B cell (primary cell): ENCODE measurements at regions not wholly inside any gene's neighbourhood (a gene's known extent, or its start where the extent isn't known, plus 50 kb on each side); places are given as distances from the start of the nearest gene placed in this dataset.

ENCODE experiments used
- ATAC-seq: fragments of 200-7000 bp; cut with Tn5 transposase; one replicate; pipeline ENCODE4 v1.10.0; 2021; ENCODE audit warnings: low read depth, mild to moderate bottlenecking, moderate number of reproducible peaks, moderate library complexity
- CTCF ChIA-PET: fragments of 350-600 bp; sonication (Branson Sonifier 250); formaldehyde crosslinking; loops from one replicate; lab custom pipeline; 2021; ENCODE audit warnings: antibody characterized with exemption, inconsistent platforms; lab: Charles Lee
- POLR2A ChIA-PET: fragments of 350-600 bp; sonication (Branson Sonifier 250); formaldehyde crosslinking; loops from one replicate; lab custom pipeline; 2021; ENCODE audit warnings: antibody characterized with exemption; lab: Charles Lee
- DNase-seq: peaks from one replicate; pipeline ENCODE4 v3.0.0; 2013
- H2AFZ ChIP-seq: 2 replicates; pipeline ENCODE4 v1.6.1; 2012; ENCODE audit warnings: mild to moderate bottlenecking, low read depth, low read length; ENCODE audit not compliant: insufficient read depth, poor library complexity, severe bottlenecking
- H3K27ac ChIP-seq, 2 donors: 1 replicate in 1 of 2; 2 replicates in 1 of 2; pipeline ENCODE4 v1.5.1; 2012 to 2013; ENCODE audit warnings: low read length in 2 of 2, mild to moderate bottlenecking in 2 of 2, moderate library complexity in 1 of 2
- H3K27me3 ChIP-seq, 4 experiments: fragments of 200-600 bp in 1 of 4; sonication (generic) in 1 of 4; replicated peaks in 1 of 4; 1 replicate in 2 of 4; 2 replicates in 2 of 4; pipeline versions ENCODE4 v1.6.1 to v1.7.0; 2013 to 2016; ENCODE audit warnings: low read length in 3 of 4, mild to moderate bottlenecking in 2 of 4, mixed read lengths in 1 of 4, moderate library complexity in 1 of 4; ENCODE audit not compliant: insufficient read depth in 4 of 4, control insufficient read depth in 3 of 4; ENCODE audit errors: control extremely low read depth in 1 of 4
- H3K36me3 ChIP-seq, 2 experiments: replicated peaks in 1 of 2; 1 replicate in 1 of 2; 2 replicates in 1 of 2; pipeline versions ENCODE4 v1.6.1 to v1.7.1; 2013; ENCODE audit warnings: low read length in 1 of 2; ENCODE audit not compliant: insufficient read depth in 2 of 2, control insufficient read depth in 1 of 2; ENCODE audit errors: control extremely low read depth in 1 of 2, extremely low read depth in 1 of 2
- H3K4me1 ChIP-seq, 2 donors: fragments of 200-600 bp in 1 of 2; sonication (generic) in 1 of 2; 1 replicate in 1 of 2; 2 replicates in 1 of 2; pipeline versions ENCODE4 v1.5.1 to v1.6.1; 2013 to 2017; ENCODE audit warnings: low read length in 2 of 2; ENCODE audit not compliant: control insufficient read depth in 2 of 2, insufficient read depth in 2 of 2
- H3K4me2 ChIP-seq: replicated peaks from 2 replicates; pipeline ENCODE3; 2012; ENCODE audit warnings: mild to moderate bottlenecking, low read depth, low read length; ENCODE audit not compliant: poor library complexity, severe bottlenecking
- H3K4me3 ChIP-seq, 5 experiments: fragments of 200-600 bp in 1 of 5; sonication (generic) in 1 of 5; 1 replicate in 3 of 5; 2 replicates in 2 of 5; pipeline versions ENCODE4 v1.5.1 to v1.7.0; 2011 to 2016; ENCODE audit warnings: low read length in 4 of 5, mild to moderate bottlenecking in 4 of 5, low read depth in 2 of 5, control low read depth in 1 of 5, moderate library complexity in 1 of 5; ENCODE audit not compliant: insufficient read depth in 1 of 5; ENCODE audit errors: control extremely low read depth in 1 of 5, extremely low read depth in 1 of 5
- H3K79me2 ChIP-seq: fragments of 200-600 bp; sonication (generic); one replicate; pipeline ENCODE4 v1.6.0; 2016; ENCODE audit warnings: low read length; ENCODE audit not compliant: control insufficient read depth, insufficient read depth
- H3K9ac ChIP-seq: fragments of 200-600 bp; sonication (generic); 2 replicates; pipeline ENCODE4 v1.6.1; 2017; ENCODE audit warnings: mild to moderate bottlenecking, low read length, moderate library complexity
- H3K9me3 ChIP-seq, 3 donors: one replicate each; pipeline versions ENCODE4 v1.6.1 to v1.7.1; 2013; ENCODE audit warnings: low read length in 2 of 3; ENCODE audit not compliant: control insufficient read depth in 2 of 3, insufficient read depth in 1 of 3; ENCODE audit errors: control extremely low read depth in 1 of 3
- H4K20me1 ChIP-seq: 2 replicates; pipeline ENCODE4 v1.6.0; 2012; ENCODE audit warnings: mild to moderate bottlenecking, low read length; ENCODE audit not compliant: insufficient read depth, control insufficient read depth, poor library complexity, severe bottlenecking
- H3K27ac Mint-ChIP-seq: one replicate; pipeline ENCODE4 v1.8.0; 2021; ENCODE audit warnings: mixed read lengths
- H3K27me3 Mint-ChIP-seq: one replicate; pipeline ENCODE4 v1.8.0; 2021; ENCODE audit warnings: mixed read lengths
- H3K4me1 Mint-ChIP-seq: one replicate; pipeline ENCODE4 v1.8.0; 2021; ENCODE audit warnings: mixed read lengths
- H3K4me3 Mint-ChIP-seq: one replicate; pipeline ENCODE4 v1.8.0; 2021; ENCODE audit warnings: mixed read lengths
- H3K9me3 Mint-ChIP-seq: one replicate; pipeline ENCODE4 v1.8.0; 2022; ENCODE audit warnings: mixed read lengths; ENCODE audit not compliant: insufficient read depth
- EZH2 ChIP-seq: IDR thresholded peaks from 2 replicates; pipeline ENCODE4 v1.6.1; 2012; ENCODE audit warnings: borderline replicate concordance, low read depth, mild to moderate bottlenecking, moderate library complexity, low read length; ENCODE audit not compliant: insufficient read depth, poor library complexity, severe bottlenecking
- WGBS: methylation state at CpG from one replicate; pipeline ENCODE4 v1.1.5; 2013; ENCODE audit warnings: missing lambda C conversion rate; ENCODE audit not compliant: insufficient coverage; 5-methylcytosine and 5-hydroxymethylcytosine counted together
- intact Hi-C: fragments of 100-400 bp; cut with micrococcal nuclease; formaldehyde crosslinking; loops from one replicate; pipeline ENCODE4 v1.10.0; 2022
- TF ChIP-seq, protein P1 (sequence below): fragments of 200-600 bp; IDR thresholded peaks from one replicate; pipeline ENCODE4 v1.8.0; 2022; ENCODE audit warnings: antibody characterized with exemption, mild to moderate bottlenecking

DNA sequence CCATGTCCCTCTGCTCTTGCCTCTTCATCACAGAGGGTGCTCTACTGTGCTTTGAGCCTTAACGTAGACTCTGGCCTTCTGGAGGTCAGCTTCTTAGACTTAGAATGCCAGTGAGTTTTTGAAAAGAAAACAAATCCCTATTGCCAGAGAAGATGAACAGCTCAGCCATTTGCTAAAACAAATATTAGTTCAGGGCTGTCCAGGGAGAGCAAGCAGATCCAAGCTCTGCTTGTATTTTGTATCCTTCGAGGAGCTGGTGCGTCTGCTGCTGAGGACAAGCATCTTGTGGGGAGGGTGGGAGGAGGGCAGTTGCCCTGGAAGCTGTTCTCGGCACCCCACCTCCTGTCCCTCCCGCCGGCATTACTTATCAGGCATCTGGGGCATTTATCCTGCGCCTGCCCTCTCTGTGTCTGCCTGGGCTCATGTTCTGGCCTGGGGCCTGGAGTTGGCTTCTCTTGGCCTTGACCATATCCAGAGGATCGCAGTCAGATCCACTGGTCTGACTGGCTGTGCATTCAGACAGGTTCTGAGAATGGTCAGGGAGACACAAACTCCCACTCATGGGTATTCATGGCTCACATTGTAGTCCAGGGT lies 173.1 kb upstream of the NLRP1 start:
- Histone ChIP-seq H2AFZ (no peak overlapping the region), H3K27ac (no peak overlapping the region), H3K79me2 (no peaks in the 10 kb centered on the region), H4K20me1 (no peaks in the 10 kb centered on the region), H3K9me3 (peaks cover 0 to 6% (median 0%) of the 10 kb centered on the region in 3 donors), H3K4me2 (no peak overlapping the region), H3K36me3 (no peaks in the 10 kb centered on the region), H3K4me1 (no peaks in the 10 kb centered on the region), H3K9ac (no peak overlapping the region), H3K4me3 (no peak overlapping the region), H3K27me3 (peaks cover 0 to 7% (median 0%) of the 10 kb centered on the region in 4 experiments)
- ATAC-seq (no peak), DNase-seq (no peak)
- intact Hi-C loops: no loop called here
- 93% methylated on average over 7 of the region's 8 CpGs for WGBS
- ChIA-PET CTCF (no interaction called here), POLR2A (no interaction called here)
- Mint-ChIP-seq H3K9me3 (no peaks in the 10 kb centered on the region), H3K27me3 (peaks cover 29% of the 10 kb centered on the region), H3K4me1 (no peaks in the 10 kb centered on the region), H3K27ac (no peak overlapping the region), H3K4me3 (no peak overlapping the region)
- no peak for TF ChIP-seq EZH2
- TF ChIP-seq, protein P1, sequence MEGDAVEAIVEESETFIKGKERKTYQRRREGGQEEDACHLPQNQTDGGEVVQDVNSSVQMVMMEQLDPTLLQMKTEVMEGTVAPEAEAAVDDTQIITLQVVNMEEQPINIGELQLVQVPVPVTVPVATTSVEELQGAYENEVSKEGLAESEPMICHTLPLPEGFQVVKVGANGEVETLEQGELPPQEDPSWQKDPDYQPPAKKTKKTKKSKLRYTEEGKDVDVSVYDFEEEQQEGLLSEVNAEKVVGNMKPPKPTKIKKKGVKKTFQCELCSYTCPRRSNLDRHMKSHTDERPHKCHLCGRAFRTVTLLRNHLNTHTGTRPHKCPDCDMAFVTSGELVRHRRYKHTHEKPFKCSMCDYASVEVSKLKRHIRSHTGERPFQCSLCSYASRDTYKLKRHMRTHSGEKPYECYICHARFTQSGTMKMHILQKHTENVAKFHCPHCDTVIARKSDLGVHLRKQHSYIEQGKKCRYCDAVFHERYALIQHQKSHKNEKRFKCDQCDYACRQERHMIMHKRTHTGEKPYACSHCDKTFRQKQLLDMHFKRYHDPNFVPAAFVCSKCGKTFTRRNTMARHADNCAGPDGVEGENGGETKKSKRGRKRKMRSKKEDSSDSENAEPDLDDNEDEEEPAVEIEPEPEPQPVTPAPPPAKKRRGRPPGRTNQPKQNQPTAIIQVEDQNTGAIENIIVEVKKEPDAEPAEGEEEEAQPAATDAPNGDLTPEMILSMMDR: no peak

DNA sequence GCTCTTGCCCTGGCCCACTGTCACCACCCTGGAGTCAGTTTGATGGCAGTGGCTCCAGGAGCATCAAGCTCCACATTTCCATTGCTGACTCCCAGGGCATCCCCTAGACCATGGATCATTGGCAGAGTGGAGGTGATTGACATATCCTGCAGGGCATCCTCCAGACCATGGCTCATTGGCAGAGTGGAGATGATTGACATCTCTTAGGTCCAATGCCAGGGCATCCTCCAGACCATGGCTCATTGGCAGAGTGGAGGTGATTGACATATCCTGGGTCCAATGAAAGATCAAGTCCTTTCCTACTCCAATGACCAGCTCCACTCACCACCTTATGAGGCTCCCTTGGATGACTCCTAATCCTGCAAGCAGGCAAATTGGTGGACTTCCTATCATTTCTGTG lies 174.3 kb upstream of the NLRP1 start:
- peaks cover 0 to 7% (median 0%) of the 10 kb centered on the region in 4 experiments for H3K27me3 ChIP-seq
- H3K9ac ChIP-seq: no peak overlapping the region
- Mint-ChIP-seq H3K27ac (no peak overlapping the region), H3K4me3 (no peak overlapping the region), H3K4me1 (no peaks in the 10 kb centered on the region), H3K9me3 (no peaks in the 10 kb centered on the region), H3K27me3 (peaks cover 28% of the 10 kb centered on the region)
- H3K79me2 ChIP-seq: no peaks in the 10 kb centered on the region
- H3K4me2 ChIP-seq: no peak overlapping the region
- no peak overlapping the region for H3K27ac ChIP-seq
- DNase-seq (no peak), ATAC-seq (no peak)
- intact Hi-C loops: no loop called here
- no peaks in the 10 kb centered on the region for H4K20me1 ChIP-seq
- TF ChIP-seq, protein P1: no peak
- no peak for TF ChIP-seq EZH2
- CTCF ChIA-PET: no interaction called here
- H3K4me3 ChIP-seq: no peak overlapping the region
- no peaks in the 10 kb centered on the region for H3K36me3 ChIP-seq
- H3K4me1 ChIP-seq: no peaks in the 10 kb centered on the region
- peaks cover 0 to 6% (median 0%) of the 10 kb centered on the region in 3 donors for H3K9me3 ChIP-seq
- no peak overlapping the region for H2AFZ ChIP-seq
- POLR2A ChIA-PET: no interaction called here
